ENCODE measurements at regions not wholly inside any gene's neighbourhood (a gene's known extent, or its start where the extent isn't known, plus 50 kb on each side); places are given as distances from the start of the nearest gene placed in this dataset.

DNA sequence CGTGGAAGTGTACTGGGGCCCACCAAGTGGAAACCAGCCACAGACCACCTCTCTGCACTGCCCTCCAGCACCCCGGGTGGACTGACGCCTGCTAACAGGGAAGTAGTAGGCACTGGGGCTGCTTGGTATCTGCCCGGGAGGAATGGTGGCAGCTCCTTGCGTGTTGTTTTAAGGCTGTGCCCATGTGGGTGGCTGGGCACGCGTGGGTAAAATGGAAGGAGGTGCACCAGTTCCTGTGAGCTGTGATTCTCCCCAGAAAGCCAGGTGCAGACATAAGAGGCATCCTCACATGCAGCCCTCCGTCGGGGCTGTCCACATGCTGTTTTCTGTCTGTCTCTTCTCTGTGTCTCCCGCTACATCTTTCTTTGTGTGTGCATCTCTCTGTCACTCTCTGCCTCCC, 122.3 kb downstream of the ENGASE start:
- Histone ChIP-seq H3K36me3 (no peaks in the 10 kb centered on the region), H3K27me3 (no peaks in the 10 kb centered on the region), H3K9me3 (no peaks in the 10 kb centered on the region), H3K27ac (no peak overlapping the region), H3K4me3 (no peak overlapping the region), H3K4me1 (no peaks in the 10 kb centered on the region)
- DNase-seq = no peak
- intact Hi-C loops (cut with DNase I; ENCODE audit: low total_unique reads) = no loop called here
- no peak for TF ChIP-seq CTCF (IDR thresholded peaks at IDR 0.05)
- TF ChIP-seq POLR2A (IDR thresholded peaks at IDR 0.05) = no peak

DNA sequence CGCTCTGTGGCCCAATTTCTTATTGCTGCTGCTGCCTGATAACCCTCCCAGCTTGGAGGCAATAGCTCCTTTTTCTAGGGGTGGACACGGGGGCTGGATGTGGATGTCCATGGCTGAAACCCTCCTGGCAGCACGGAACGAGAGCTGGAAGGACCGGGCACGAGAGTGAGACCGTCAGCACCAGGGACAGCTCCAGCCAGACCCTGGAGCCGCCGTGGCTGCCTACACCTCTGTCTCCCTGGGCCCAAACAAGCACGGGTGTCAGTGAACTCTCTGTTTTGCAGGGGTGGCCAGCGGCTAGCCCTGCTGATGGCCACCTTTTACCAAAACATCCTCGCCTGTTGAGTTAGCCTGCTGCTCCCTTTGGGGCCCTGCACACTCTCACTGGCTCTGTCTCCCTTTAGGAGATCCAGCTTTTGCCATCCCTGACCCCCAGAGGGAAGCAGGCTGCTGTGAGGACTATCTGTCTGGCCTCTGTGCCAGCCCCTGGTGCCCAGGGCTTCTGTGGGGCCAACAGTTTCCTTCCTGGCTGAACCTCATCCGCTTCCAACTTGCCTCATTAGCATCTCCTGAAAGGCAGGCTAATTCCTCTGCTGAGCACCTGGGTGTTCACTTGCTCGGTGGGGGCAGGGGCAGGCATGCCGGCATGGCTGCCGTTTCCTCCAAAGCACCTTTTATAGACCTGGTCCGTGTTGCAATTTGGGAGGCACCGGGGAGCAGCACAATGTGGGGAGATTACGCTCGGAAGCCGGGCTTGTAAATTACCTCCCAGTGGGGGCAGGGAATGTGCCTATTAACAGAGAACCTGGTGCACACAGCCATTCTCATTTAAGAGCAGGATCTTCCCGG, 118.1 kb downstream of the ENGASE start:
- Histone ChIP-seq H3K4me1 (no peaks in the 10 kb centered on the region), H3K9me3 (no peaks in the 10 kb centered on the region), H3K27me3 (no peaks in the 10 kb centered on the region), H3K4me3 (no peak overlapping the region), H3K27ac (no peak overlapping the region), H3K36me3 (no peaks in the 10 kb centered on the region)
- TF ChIP-seq POLR2A (IDR thresholded peaks at IDR 0.05) (no peak), CTCF (IDR thresholded peaks at IDR 0.05) (no peak)
- DNase-seq = no peak
- intact Hi-C loops (cut with DNase I; ENCODE audit: low total_unique reads) = no loop called here

- H3K4me3 ChIP-seq = no peak overlapping the region
- DNase-seq = no peak
- H3K36me3 ChIP-seq = no peaks in the 10 kb centered on the region
- no peaks in the 10 kb centered on the region for H3K4me1 ChIP-seq
- no peaks in the 10 kb centered on the region for H3K9me3 ChIP-seq
- H3K27me3 ChIP-seq = no peaks in the 10 kb centered on the region
- no peak overlapping the region for H3K27ac ChIP-seq
- intact Hi-C loops (cut with DNase I; ENCODE audit: low total_unique reads) = no loop called here
- TF ChIP-seq CTCF (IDR thresholded peaks at IDR 0.05) = no peak
- TF ChIP-seq POLR2A (IDR thresholded peaks at IDR 0.05) = no peak
These were observed 116.8 kb downstream of the ENGASE start for GRCh38 chr17:79191270-79191934.

- intact Hi-C loops (cut with DNase I; ENCODE audit: low total_unique reads) = no loop called here
- Histone ChIP-seq H3K4me1 (no peaks in the 10 kb centered on the region), H3K4me3 (no peak overlapping the region), H3K27ac (no peak overlapping the region), H3K27me3 (no peaks in the 10 kb centered on the region), H3K9me3 (no peaks in the 10 kb centered on the region), H3K36me3 (no peaks in the 10 kb centered on the region)
- DNase-seq = no peak
- no peak for TF ChIP-seq CTCF (IDR thresholded peaks at IDR 0.05)
These were observed 114.7 kb downstream of the ENGASE start for GRCh38 chr17:79189305-79189704.

DNA sequence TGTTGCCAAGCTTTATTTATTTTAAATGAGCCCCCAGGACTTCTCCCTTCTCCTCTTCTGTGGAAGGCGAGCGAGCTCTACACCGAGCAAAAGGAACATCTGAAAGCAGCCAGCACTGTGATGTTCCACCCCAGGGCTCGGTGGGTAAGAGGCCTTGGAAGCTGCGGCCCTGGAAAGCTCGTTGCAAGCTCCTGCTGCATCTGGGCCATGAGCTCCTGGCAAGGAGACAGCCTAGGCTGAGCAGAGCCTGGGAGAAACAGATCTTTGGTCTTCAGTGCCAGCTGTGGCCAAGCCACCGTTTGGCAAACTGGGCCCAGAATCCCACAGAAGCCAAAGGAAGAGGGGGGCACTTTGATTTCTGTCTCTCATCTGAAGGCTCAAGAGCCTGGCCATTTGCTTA, 114.1 kb downstream of the ENGASE start:
- no peak for DNase-seq
- Histone ChIP-seq H3K4me1 (no peaks in the 10 kb centered on the region), H3K27me3 (no peaks in the 10 kb centered on the region), H3K4me3 (no peak overlapping the region), H3K36me3 (no peaks in the 10 kb centered on the region), H3K9me3 (no peaks in the 10 kb centered on the region), H3K27ac (no peak overlapping the region)
- no peak for TF ChIP-seq POLR2A (IDR thresholded peaks at IDR 0.05)
- no peak for TF ChIP-seq CTCF (IDR thresholded peaks at IDR 0.05)
- intact Hi-C loops (cut with DNase I; ENCODE audit: low total_unique reads) = no loop called here

All from uterus (tissue), 3 donors.